ENCODE measurements at regions not wholly inside any gene's neighbourhood (a gene's known extent, or its start where the extent isn't known, plus 50 kb on each side); places are given as distances from the start of the nearest gene placed in this dataset.

DNA sequence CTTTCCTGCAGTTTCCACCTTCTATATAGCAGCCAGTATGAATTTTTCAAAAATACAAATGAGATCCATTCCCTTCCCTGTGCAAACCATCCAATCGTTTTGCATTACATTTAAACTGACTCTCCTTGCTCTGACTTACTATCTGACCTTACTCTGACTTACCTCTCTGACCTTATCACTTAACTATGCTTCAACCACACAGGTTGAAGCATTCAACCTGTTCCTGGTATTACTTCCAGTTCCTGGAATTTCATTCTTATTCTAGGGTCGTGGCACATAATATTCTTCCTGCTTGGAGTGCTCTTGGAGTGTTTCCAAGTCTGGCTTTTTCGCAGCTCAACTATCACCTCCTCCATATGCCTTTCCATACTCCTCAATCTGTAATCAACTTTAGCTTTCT, 850.6 kb upstream of the CHAC2 start:
- no peak for DNase-seq

- no peak for DNase-seq
Measured at GRCh38 chr2:52904355-52904891, 863.2 kb upstream of the CHAC2 start.

GRCh38 chr2:52897511-52898044, 870.0 kb upstream of the CHAC2 start:
- DNase-seq: no peak

GRCh38 chr2:52895726-52896340, 871.8 kb upstream of the CHAC2 start:
- DNase-seq: no peak

DNA sequence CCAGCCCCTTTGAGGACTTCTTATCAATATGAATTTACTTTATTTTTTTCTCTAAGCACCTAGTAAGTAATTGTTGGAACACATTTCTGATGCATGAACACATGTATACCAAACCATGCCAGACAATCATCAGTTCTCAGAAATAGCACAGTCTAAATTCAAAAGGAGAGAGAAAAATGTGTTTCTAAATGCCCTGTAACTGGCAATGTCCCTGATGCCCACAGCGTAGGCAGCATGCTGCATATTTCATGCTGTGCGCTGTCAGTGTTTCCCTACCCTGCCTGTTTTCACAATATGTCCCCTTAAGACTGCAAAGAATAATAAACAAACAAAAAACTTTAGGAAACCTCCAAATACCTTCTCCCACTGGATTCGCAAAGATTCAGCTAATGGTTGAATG, 881.0 kb upstream of the CHAC2 start:
- DNase-seq: no peak

- DNase-seq: no peak
Measured at GRCh38 chr2:52884761-52885352, 882.7 kb upstream of the CHAC2 start.

DNA sequence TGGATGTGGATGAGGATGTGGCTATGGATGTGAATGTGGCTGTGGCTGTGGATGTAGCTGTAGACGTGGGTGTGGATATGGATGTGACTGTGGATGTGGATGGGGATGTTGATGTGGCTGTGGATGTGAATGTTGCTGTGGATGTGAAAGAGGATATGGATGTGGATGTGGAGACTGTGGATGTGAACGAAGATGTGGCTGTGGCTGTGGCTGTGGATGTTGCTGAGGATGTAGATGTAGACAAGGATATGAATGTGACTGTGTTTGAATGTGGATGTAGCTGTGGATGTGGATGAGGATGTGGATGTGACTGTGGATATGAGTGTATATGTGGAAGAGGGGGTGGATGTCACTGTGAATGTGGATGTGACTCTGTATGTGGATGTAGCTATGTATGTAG, 884.6 kb upstream of the CHAC2 start:
- no peak for DNase-seq

DNA sequence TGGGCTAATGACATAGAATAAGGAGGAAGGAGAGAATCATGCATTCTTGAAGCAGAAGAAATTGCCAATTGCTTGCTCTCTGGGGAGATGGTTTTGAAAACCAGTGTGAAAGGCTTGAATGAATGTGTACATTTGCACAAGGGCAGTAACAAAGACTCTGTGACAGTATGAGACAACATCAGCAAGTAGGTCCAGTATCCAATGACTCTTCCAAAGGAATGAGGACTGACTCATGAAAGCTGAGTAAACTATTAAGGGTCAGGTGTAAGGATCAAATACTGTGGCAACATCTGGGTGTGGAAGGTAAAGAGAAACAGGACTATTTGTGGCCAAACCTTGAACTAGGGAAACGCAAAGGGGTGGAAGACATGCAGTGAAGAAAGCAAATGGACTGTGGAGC, 886.0 kb upstream of the CHAC2 start:
- DNase-seq: no peak

DNA sequence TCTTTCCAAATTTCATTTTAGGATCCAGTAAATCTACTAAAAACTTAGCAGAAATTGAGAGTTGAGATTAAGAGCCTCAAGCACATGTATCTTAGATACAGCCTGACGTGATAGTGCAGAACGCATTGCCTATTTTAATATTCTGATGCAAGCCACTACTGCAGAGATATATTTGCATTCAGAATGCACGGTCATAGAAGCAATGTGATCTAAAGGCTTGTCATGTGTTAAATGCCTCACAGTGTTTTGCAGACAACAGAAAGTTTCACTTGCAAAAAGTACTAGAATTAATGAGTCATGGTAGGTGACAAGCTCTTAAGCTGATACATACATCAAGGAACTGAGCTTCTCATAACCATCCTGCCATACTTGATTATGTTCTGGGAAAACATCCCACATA, 886.7 kb upstream of the CHAC2 start:
- no peak for DNase-seq

GRCh38 chr2:52879561-52879960, 888.0 kb upstream of the CHAC2 start:
- DNase-seq: no peak

DNA sequence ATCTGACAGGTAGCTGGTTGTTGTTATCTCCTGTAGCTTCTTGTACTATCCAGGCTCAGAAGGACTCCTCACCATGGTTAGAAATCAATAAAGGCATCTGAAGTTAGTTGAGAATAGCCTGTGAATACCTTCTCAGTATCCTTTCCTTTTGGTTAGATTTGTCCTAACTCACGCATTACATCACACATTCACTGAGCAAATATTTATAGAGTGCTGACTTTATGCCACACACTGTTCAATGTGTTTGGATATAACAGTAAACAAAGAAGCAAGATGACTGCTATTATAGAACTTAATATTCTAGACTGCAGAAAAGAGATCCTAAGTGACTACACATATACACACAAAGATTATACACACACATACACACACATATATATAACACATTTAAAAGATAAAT, 889.9 kb upstream of the CHAC2 start:
- no peak for DNase-seq

DNA sequence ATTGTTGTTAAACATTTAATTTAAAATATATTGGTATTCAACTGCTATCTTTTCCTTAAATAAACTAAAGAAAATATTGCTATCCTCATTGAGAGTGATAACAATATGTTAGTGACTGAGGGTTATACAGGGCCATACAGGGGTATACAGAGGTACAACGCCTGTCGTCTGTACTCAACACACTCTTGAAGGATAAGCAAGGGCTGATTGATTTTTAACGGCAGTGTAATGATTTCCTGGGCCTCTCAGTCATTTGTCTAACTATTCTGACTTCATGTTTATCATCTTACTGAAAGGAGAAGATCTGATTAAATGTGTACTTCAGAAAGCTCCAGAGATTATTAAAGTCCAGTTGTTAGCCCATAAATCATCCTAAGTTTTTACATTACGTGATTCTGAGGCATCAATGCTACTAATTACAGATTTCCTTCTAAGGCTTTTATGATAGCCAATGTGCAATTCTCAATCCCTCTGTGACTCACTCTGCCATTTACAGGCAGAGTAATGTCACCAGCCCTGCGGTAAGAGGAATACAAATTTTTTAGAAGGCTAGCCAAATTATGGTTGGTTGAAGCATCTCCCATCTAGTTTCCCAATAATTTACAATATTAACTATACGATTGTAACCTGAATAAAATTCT, 893.0 kb upstream of the CHAC2 start:
- no peak for DNase-seq

DNA sequence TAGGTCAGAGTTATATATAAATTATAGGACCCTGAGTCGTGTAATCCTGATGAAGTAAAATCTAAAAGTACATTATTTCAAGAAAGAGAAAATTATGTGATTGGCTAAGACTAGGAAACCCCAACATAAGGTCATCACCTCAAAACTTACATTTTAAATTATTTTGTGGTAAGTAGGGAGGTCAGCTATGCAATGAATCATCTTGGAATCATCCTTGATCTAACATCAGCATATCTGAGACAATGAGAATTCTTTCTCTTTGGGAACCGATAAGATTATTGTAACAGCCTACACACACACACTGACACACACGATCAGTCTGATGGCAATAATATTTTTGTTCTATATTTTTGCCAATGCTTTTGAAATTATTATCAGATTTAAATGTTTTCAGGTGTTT, 904.8 kb upstream of the CHAC2 start:
- no peak for DNase-seq

- DNase-seq: no peak
Measured at GRCh38 chr2:52861596-52861995, 906.0 kb upstream of the CHAC2 start.

GRCh38 chr2:52859065-52859464, 908.5 kb upstream of the CHAC2 start:
- DNase-seq: no peak

DNA sequence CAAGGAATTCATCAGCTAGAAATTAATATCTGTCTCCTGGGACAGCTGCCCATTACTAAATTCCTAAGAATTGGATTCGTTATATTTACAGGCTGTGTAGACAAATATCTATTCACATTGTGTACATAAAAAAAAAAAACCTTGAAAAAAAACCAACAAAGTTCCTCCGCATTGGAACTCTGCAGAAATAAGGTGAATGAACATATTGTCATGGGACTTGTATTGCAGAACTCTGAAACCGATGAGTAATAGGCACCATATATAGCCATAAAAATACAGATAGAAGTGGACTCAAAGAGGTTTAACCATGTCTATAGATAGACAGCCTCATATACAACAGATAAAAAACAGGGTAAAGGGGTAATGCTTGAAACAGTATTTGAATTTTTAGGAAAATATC, 909.9 kb upstream of the CHAC2 start:
- no peak for DNase-seq

DNA sequence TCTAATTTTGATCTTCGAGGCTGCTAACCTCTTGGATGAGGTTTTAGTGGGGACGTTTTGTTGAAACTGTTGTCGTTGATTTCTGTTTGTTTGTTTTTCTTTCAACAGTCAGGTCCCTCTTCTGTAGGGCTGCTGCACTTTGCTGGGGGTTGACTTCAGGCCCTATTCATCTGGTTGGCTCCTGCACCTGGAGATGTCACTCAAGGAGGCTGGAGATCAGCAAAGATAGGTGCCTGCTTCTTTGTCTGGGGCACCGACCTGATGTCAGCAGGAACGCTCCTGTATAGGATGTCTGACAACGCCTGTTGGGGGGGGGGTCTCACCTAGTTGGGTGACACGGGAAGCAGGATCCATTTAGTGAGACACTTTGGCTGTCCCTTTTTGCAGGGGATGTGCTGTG, 915.6 kb upstream of the CHAC2 start:
- no peak for DNase-seq

DNA sequence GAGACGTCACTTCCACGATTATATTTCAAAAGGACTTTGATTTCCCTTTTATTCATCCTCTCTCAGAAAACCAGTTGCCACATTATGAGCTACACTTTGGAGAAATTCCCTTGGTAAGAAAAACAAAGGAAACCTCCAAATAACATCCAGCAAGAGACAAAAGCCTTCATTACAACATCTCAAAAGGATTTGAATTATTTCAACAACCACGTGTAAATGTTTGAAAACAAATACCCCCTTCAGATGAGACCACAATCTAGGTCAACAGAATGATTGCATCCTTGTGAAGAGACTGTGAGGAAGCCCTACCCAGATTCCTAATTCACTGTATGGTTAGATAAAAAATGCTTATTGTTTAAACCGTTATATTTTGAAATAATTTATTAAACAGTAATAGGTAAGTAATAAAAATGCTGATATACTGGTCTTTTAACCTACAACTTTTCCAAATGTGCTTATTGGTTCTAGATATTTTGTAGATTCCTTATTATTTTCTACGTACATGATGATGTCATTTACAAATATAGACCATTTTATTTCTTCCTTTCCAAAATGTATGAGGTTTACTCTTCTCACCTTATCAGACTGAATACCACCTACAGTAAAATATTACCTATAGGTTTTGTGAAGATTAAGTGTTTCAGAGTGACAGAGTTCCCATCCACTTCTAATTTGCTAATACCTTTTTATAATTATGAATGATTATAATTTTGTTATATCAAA, 922.7 kb upstream of the CHAC2 start:
- no peak for DNase-seq

GRCh38 chr2:52835909-52836308, 931.7 kb upstream of the CHAC2 start:
- no peak for DNase-seq

DNA sequence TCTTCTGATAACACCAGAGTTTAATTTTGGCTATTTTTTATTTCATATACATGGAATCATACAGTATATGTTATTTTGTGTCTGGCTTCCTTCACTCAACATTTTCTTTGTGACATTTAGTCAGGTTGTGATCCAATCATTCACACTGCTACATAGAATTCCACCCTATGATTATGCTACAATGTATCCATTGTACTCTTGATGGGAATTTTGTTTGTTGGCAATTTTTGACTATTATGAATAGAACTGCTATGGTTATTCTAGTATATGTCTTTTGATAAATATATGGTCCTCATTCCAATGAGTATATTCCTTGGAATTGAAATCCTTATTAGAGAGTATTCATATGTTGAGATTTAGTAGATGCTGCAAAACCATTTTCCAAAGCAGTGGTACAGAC, 936.4 kb upstream of the CHAC2 start:
- DNase-seq: no peak

DNA sequence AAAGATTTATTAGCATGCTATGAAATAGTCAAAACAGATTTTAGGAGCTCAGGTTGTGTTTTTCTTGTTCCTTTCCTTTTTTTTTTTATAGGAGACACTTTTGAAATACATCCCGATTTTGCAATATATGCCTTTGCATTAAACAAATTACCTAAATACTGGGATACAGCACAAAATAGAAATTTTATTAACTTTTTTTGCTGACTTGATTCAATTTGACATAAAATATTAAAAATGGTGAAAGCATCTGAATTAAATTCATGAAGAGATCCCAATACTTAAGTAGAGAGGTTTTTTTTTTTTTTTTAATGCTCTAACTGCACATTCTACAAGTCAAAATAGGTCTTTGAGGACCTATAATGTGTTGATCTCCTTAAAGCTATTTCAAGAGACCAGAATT, 939.5 kb upstream of the CHAC2 start:
- no peak for DNase-seq

GRCh38 chr2:52821631-52822030, 946.0 kb upstream of the CHAC2 start:
- DNase-seq: peak; percentile 1

- no peak for DNase-seq
Measured at GRCh38 chr2:52818958-52819357, 948.6 kb upstream of the CHAC2 start.

DNA sequence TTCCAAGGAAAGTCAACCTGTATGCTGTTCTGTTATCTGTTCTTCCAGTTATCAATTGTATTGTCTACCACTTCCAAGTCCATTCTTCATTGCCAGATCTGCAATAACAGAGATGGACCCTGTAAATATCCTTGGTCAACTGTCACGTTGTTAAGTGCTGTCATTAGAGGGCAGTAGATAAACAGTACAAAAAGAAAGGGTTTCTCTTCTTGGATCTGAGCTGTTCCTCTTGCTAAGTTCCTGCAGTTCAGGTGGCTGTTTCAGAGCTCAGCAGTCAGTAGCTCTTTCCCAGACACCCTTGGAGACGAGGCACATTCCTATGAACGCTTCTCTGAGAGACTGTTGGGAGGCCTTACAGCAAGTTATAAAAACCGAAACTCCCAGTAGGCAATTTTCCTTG, 957.1 kb upstream of the CHAC2 start:
- DNase-seq: peak; percentile 18

Measured in hematopoietic multipotent progenitor cell treated with erythropoietin and hydrocortisone succinate and interleukin-3 and kit ligand, for 4 days (in vitro differentiated cells).